HG02885 (cell line): ENCODE measurements at regions not wholly inside any gene's neighbourhood (a gene's known extent, or its start where the extent isn't known, plus 50 kb on each side); places are given as distances from the start of the nearest gene placed in this dataset.

Experiments
- ATAC-seq: cut with Tn5 transposase; IDR thresholded peaks from one replicate; pipeline ENCODE4 v1.9.1; 2021; ENCODE audit warnings: mild to moderate bottlenecking; ENCODE audit not compliant: unreplicated experiment, poor library complexity

DNA sequence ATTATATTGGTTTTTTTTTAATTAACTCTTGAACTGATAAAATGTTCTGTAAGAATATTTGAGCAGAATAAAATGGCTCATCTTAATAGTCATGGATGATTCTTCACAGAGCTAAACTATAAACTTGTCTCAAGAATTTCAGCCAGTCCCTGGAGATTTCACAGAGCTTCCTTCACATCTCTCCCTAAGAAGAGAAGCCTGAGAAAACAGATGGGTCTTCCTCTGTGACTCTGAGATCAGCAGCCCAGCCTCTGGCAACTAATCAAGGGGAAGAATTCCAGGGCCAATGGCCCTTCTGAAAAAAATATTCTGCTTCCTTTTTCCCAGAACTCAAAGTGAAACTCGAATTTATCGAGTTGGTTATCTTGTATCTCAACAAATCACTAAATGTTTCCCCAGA lies 122.2 kb upstream of the ITGA1 start:
- no peak for ATAC-seq

DNA sequence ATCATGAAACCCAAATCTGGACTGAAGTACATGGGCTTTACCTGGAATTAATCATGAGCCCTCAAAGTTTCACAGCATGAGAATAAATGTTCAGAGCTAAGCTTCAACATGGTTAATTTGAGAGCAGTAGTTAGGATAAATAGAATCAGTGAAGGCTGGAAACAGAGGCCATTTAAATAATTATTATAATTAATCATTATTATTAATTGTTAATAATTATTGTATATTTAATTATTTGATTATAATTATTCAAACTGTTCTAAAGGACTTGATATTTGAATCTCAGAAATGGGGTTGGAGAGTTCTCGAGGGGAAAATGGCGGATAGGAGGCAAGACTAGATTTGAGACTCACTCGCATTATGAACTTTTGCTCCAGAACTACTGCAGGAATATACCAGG lies 119.6 kb upstream of the ITGA1 start:
- ATAC-seq: no peak

DNA sequence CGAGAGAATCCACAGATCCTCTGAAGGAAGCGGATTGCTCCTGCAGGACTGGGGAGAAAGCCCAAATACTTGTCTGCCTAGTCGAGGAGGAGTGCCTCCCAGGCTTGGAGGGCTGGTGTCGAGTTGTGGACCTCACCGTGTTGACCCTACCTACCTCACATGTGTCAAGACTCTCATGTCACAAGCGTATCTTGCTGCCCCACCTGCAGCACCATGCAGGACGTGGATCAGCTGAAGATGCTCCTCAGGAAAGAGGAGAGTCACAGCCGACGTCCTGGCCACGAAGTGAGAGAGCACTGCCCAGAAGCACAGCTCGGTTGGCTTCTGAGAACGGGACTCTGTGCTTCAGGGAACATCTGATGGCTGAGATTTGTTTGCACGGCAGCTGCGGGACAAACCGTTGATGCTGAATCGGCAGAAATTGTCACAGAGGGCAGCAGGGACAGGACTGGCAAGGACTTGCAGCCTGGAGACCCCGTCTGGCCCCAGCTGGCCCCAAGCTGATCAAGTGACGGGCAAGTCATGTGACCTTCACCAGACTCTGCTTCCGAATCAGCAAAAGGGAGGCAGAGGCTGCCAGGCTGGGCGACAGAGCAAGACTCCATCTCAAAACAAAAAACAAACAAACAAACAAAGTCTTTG lies 119.1 kb upstream of the ITGA1 start:
- ATAC-seq: no peak

DNA sequence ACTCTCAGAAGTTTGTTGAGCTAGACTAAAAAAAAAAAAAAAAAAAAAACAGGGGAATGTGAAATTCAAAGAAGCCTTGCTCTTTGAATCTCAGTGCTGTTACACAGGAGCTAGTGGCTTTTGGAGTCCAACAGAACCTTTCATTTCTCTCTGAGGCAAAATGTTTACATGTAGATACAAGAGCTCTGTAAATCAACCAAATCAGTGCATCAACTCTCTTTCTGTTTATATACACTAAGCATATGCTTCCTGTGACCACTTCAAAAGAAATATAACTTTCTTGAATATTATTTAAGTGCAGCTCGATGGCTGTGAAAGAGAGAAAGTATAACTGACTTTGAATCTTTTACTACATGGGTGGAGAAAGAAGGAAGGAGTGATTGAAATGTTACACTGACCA lies 115.3 kb upstream of the ITGA1 start:
- ATAC-seq: no peak

DNA sequence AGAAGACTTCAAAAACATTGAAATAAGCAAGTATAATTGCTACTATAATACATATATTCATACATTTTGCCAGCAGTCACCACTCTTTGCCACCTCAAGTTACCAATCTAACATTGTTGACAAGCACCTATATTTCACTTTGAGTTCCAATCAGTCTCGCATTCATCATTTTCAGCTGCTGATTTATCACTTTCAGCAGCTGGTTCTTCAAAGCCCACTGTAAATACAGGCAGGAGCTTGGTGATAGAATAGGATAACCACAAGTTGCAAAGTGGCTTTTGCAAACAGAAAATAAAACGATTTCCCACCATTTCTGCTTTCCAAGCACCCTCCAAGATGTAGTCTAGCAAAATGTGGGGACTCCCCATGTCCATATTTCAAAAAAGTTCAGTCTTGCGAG lies 114.2 kb upstream of the ITGA1 start:
- no peak for ATAC-seq

DNA sequence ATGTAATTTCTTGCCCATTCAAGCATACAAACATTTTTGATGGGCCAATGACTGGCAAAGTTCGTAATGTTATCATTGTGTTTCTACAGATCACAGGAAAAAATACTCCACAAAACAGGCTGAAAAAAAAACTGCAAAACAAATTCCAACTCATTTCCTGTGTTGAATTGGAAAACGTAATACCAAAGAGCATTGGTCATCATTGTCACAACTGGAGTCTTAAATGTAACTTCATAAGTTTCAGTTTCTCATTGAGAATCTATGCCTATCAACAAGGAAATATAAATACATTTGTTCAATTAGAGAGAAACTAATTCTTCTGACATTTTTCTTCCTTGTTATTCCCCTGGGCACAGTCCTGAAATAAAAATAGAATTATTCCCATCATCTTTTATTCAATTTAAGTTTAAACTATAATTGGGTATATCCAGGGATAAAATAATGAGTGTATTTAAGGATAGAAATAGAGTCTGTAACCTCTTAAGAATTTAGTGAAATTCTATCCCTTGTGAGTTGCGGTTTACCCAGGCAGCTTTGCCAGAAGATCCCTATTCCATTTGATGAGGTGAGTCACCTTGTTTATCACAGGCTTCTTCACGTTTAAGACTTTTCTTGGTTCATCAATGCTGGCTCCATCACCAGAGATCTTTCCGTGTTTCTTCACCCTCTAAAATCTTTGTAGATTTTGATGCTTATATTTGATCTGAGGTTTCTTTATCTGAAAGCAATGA lies 112.7 kb upstream of the ITGA1 start:
- ATAC-seq: no peak

DNA sequence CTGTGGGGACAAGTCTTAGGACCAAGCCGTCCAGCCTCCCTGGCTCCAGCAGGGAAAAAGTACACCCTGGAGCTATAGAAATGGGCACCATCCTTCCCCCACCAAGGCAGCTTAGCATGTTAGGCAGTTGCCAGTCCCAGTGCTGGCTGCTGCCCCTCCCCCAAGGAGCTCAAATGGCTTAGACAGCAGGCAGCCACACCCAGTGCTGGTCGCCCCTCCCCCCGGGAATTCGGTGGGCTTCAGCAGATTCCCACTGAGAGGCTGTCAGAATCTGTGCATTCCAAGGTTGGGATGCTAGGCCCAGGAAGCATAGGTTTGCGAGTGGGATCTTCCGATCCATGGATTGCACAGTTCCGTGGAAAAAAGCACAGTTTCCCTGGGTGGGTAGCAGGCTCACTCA lies 105.2 kb upstream of the ITGA1 start:
- no peak for ATAC-seq

DNA sequence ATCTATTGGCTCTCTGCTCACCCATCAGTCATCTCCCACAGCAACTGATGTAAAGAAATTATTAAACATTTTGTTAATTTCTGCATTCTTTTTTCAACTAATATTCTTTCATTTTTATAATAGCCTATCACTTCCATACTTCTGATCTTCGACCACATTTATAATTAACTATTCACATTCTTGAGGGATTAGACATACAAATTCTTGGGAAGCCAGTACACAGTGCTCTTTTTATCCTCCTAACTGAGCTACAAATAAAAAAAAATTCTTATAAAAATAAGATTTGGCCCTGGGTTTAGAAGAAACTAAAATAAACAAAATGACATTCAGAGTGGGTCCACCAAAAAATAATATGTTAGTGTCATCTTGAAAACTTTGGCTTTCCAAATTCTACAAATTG lies 103.7 kb upstream of the ITGA1 start:
- no peak for ATAC-seq

DNA sequence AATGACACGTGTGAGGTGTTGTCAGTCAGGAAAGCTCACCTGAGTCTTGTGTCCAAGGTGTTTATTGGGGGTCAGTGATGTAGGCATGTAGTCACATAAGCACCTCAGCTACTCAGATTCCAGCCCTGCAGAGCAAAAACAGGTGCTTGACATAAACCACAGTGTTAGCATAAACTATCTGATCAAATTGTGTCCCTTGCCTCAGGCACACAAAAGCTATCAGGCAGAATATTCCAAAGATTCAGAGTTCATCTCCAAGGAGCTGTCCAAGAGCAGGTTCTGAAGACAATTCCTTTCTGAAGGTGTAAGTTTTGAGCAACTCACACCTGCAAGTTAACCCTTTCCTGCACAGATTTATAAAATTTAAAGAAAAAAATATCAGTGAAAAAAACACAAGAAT lies 102.2 kb upstream of the ITGA1 start:
- ATAC-seq: no peak

DNA sequence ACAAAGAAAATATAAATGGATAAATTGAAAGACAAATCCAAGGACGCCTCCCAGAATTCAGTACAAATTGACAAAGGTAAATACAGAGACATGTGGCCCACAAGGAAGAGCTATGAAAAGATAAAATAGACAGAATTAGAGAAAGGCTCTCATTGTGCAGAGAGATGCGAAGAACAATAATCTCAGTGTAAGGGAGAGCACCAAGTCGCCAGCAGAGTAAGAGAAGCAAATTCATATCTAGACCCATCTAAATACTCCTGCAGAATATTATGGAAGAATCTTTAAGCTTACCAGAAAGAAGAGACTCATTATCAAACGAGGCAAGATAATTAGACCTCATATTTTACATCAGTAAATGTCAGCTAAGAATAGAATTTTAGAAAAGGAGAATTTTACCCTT lies 101.7 kb upstream of the ITGA1 start:
- no peak for ATAC-seq

DNA sequence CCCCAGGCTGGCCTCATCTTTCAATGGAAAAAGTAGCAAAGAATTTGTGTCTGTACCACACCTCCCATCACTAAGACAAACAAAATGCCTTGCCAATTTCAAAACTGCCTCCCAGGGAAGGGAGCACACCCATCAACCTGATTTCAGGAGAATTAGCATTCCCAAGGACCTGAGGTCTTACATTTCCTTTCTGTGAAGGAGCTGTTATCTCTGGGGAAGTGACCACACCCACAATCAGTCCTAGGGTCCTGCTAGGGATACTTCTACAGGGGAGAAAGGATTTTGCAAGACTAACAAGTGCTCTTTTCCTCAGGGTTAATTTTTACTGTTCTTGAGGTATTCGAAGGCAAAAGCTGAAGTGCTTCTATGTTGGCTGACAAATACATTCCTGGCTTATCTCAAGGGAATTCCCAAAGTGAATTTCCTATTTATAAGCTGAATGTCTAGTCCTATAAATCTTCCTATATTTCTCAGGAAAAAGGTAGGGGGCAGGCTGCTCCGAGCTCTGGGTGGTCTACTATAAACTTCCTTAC lies 97.4 kb upstream of the ITGA1 start:
- no peak for ATAC-seq

DNA sequence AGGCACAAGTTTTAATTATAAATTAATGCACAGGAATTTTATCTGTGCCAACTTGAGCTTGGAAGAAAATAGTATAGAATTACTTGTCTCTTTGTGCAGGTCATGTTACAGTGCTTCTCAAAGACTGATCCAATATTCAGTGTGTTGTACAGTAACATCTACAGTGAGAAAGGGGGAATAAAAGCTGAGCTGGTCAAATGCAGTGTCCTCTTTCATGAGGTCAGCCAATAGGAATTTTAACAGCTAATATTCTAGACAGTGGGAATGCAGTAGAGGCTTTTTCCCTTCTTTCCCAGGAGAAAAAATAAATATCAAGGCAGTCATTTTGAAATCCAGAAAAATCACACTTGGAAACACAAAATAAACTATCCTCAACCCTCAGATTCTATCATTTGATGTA lies 95.7 kb upstream of the ITGA1 start:
- no peak for ATAC-seq

DNA sequence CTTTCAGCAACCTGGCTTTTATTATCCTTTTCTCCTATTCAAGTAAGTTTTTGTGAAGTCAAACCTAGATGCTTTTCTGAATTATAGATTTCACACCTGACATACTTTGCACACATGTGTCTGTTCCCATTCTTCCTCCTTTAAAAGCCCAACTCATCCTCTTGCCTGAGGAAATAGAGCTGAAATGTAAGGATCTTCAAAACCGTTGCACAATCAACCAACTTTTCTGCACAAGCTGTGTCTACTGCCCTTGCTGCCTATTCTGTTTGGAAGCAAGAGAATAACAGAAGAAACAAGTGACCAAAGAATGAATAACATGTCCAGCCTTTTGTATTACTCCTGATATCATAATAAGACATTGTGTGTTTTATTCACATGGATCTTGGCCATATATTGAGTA lies 95.1 kb upstream of the ITGA1 start:
- ATAC-seq: no peak

DNA sequence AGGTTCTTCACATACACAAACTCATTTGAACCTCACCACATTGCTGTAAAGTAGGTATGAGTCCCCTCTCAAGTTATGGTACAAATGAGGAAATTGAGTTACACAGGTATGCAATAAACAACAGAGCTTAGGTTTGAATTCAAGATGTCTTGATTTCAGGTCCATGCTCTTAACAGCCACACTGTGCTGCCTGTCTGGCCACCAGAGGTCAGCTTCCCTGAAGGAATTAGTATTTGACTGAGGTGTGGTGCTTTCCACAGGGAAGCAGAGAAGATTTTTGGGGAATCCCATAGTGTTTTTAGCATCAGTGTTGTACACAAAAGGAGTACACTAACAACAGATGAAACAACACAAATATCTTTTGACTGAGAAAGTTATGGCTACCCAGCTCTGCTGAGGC lies 94.4 kb upstream of the ITGA1 start:
- peak; percentile 70 for ATAC-seq

DNA sequence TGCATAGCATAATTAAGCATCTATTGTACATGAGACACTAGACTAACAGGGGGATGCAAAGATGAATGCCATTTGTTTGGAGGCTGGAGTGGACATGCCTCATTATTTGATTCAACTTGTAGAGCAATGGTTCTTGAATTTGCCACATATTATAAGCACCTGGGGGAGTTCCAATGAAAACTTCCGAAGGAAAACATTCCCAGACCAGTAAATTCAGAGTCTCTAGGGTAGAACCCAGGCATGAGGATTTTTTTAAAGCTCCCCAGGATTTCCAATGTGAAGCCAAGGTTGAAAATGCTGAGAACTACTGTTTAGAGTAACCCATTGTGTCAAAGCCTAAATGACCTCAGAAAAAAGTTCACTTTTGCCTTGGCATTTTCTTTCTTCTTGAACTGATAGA lies 93.9 kb upstream of the ITGA1 start:
- ATAC-seq: no peak

DNA sequence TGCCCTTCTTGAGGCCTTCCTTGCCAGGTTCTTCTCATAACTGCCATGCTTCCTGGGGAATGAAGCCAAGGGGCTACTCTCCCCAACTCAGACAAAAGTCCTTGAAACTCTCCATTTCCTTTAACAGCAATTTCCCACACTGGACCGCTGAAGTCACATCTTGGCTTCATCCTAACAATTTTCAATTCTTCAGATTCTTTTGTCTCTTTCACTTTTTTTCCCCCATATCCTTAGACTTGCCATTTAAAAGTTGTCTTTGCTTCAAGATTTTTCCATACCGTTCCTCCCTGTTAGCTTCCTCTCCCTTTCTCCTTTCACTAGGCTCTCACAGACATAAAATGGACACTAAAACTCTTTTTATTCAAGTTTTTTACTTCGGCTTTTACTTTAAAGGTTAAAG lies 93.1 kb upstream of the ITGA1 start:
- no peak for ATAC-seq

DNA sequence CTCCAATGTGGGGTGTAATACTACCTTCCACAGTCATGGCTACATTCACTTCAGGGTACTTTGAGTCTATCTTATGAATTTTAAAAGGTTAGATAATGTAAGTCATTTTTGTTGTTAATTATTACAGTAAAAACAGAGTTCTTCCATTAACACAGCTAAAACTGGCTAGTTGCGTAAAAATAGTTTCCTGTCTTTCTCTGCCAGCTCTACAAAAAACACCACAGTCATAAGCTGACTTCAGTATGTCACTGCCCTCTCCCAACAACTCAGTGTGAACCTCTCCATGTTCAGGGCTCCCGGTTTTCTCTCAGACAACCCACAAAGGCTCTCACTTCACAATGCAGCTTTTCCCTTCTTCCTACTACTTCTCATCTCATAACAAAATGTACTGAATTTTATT lies 84.8 kb upstream of the ITGA1 start:
- ATAC-seq: no peak

DNA sequence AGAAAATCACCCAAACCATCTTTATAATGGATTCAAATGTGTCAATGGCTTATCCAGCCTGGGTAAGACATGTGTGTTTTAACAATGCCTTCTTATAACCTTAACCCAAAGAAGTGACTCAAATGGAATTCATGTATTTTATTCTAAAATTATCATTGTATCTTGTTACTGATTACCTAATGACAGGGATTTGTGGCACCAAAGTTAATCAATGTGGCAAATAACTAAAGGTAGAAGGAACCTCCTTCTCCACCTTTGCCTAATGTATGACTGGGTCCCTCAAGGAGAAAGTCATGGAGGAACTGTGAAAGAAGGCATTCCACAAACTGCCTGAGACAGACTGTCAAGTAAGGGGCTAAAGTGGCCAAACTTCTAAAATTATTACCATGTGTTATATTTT lies 84.4 kb upstream of the ITGA1 start:
- no peak for ATAC-seq

DNA sequence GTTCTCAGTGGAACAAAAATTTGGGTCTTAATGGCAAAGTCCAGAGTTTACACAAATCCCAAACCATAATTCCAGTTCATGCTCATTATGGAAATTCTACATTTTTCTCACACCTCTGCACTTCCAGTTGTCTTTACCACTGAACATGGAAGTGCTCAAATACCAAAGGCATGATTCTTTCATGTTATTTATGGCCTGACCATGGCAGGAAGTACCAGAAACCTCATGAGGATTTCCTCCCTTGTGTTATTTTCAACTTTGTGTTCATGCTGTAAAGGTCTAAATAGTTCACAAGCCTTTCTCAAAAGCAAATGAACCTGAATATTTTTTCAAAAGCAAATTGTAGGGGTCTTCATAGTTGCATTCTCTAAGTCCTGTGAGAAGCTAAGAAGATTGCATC lies 82.0 kb upstream of the ITGA1 start:
- ATAC-seq: no peak

DNA sequence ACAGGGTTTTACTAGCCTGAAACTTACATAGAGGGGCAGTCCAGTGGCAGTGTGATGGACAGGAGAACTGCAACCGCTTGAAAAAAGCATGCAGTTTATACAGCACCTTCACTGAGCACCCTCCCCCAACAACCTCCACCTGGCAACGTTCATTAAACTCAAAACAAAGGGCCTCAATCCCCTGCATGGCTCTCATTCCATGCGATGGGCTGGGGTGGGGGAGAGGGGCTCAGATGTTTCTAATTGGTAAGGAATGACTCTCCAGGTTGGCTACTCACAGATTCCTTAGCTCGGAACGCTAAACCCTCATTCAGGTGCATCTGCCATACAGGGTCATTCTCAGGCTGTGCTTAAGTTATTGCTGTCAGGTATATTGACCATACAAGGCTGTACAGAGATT lies 80.9 kb upstream of the ITGA1 start:
- ATAC-seq: no peak

DNA sequence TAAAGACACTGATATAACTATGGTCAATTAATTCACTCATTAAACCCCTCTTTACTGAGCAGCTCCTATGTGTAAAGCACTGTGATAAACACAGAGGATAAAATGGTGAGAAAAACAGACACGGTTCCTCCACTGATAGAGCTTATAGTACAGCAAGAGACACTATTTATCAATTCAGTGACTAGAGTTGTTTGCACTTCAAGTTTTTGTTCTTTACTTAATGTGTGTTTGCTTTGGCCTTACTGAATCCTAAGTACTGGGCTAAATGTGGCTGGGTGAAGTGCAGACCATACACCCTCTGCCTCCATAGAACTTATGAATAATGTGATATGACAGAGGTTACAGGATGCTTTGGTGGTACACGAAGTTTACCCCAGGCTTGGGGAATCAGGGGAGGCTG lies 80.1 kb upstream of the ITGA1 start:
- no peak for ATAC-seq

DNA sequence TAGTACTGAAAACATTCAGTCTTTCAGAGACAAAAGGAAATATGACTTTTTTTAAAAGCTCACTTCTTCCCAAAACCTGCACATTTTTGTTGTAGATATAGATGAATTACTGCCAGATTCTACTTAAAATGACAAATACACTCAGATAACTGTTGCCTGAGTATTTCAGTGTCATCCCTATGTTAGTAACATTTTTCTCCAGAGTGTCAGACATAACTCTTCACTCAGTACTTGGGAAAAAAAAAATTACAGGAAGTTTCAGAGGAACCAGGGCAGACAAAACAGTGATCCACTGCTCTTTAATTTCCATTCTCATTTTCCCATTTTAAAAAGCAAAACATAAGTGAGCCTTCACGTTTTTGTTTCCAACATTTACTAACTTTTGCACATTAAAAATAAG lies 79.3 kb upstream of the ITGA1 start:
- no peak for ATAC-seq
